Calu3 (cell line): ENCODE measurements at regions not wholly inside any gene's neighbourhood (a gene's known extent, or its start where the extent isn't known, plus 50 kb on each side); places are given as distances from the start of the nearest gene placed in this dataset.
A peak's percentile ranks its signal among the peaks of the same experiment; 100 is the strongest.

Source experiments
- BruUV-seq: library from RNA; stranded (reverse); fragments of 400-500 nt; replicated peaks from 2 replicates; lab custom pipeline; 2021; lab: Mats Ljungman, UMichigan
- CTCF ChIA-PET: fragments of 300-600 bp; sonication (Branson Sonifier 250); formaldehyde crosslinking; loops from one replicate; lab custom pipeline; 2022; ENCODE audit warnings: antibody characterized with exemption; lab: Charles Lee
- DNase-seq: peaks from one replicate; pipeline ENCODE4 v3.0.0; 2022
- H3K27ac Mint-ChIP-seq: one replicate; pipeline ENCODE4 v1.8.0; 2022; ENCODE audit warnings: mixed read lengths; ENCODE audit not compliant: unreplicated experiment
- H3K27me3 Mint-ChIP-seq: one replicate; pipeline ENCODE4 v1.8.0; 2022; ENCODE audit warnings: mixed read lengths; ENCODE audit not compliant: unreplicated experiment
- H3K36me3 Mint-ChIP-seq: one replicate; pipeline ENCODE4 v1.8.0; 2022; ENCODE audit warnings: mild to moderate bottlenecking, moderate library complexity, mixed read lengths; ENCODE audit not compliant: insufficient read depth, unreplicated experiment
- H3K4me1 Mint-ChIP-seq: one replicate; pipeline ENCODE4 v1.8.0; 2022; ENCODE audit warnings: mild to moderate bottlenecking, low read depth, mixed read lengths; ENCODE audit not compliant: unreplicated experiment
- H3K4me3 Mint-ChIP-seq: one replicate; pipeline ENCODE4 v1.8.0; 2022; ENCODE audit warnings: mild to moderate bottlenecking, low read depth, moderate library complexity, mixed read lengths; ENCODE audit not compliant: unreplicated experiment
- H3K9me3 Mint-ChIP-seq: one replicate; pipeline ENCODE4 v1.8.0; 2022; ENCODE audit warnings: low read depth, mixed read lengths; ENCODE audit not compliant: unreplicated experiment
- CTCF ChIP-seq: fragments of 200-600 bp; IDR thresholded peaks from one replicate; pipeline ENCODE4 v1.8.0; 2022; ENCODE audit warnings: antibody characterized with exemption; ENCODE audit not compliant: unreplicated experiment
- intact Hi-C: fragments of 100-400 bp; cut with micrococcal nuclease; formaldehyde crosslinking; loops from one replicate; pipeline ENCODE4 v1.10.0; 2022; ENCODE audit not compliant: unreplicated experiment

- intact Hi-C loops, result no loop called here
- BruUV-seq, result no TSS peak
- Mint-ChIP-seq H3K36me3 (no peaks in the 10 kb centered on the region), H3K4me1 (peaks cover 34% of the 10 kb centered on the region), H3K9me3 (no peaks in the 10 kb centered on the region), H3K4me3 (no peak overlapping the region), H3K27me3 (no peaks in the 10 kb centered on the region), H3K27ac (peak overlapping the region; percentile 27)
- no peak for TF ChIP-seq CTCF
- CTCF ChIA-PET, result interaction anchor here (0.7 kb wide), 1 partner anchor 44 kb away, joined by 3 read pairs; no protein-coding TSS in a partner anchor
- DNase-seq, result no peak
Observed at GRCh38 chr4:23369331-23369730, 520.5 kb downstream of the PPARGC1A start.

- intact Hi-C loops, result no loop called here
- H3K9me3 Mint-ChIP-seq, result no peaks in the 10 kb centered on the region
- H3K4me1 Mint-ChIP-seq, result peaks cover 23% of the 10 kb centered on the region
- H3K27ac Mint-ChIP-seq, result no peak overlapping the region
- H3K4me3 Mint-ChIP-seq, result no peak overlapping the region
- peak; percentile 17 for TF ChIP-seq CTCF
- no TSS peak for BruUV-seq
- no peaks in the 10 kb centered on the region for H3K36me3 Mint-ChIP-seq
- H3K27me3 Mint-ChIP-seq, result no peaks in the 10 kb centered on the region
- peak; percentile 48 for DNase-seq
- CTCF ChIA-PET, result interaction anchor here (1.0 to 1.1 kb wide), 2 partner anchors 246 to 471 kb away, joined by 3 to 4 read pairs; no protein-coding TSS in a partner anchor
Observed at GRCh38 chr4:23368081-23368697, 521.7 kb downstream of the PPARGC1A start.

GRCh38 chr4:23366557-23366906 lies 523.3 kb downstream of the PPARGC1A start:
- intact Hi-C loops, result no loop called here
- peaks cover 12% of the 10 kb centered on the region for H3K4me1 Mint-ChIP-seq
- no peaks in the 10 kb centered on the region for H3K9me3 Mint-ChIP-seq
- no peak for TF ChIP-seq CTCF
- H3K27me3 Mint-ChIP-seq, result no peaks in the 10 kb centered on the region
- no peak for DNase-seq
- H3K36me3 Mint-ChIP-seq, result no peaks in the 10 kb centered on the region
- no peak overlapping the region for H3K4me3 Mint-ChIP-seq
- H3K27ac Mint-ChIP-seq, result no peak overlapping the region
- CTCF ChIA-PET, result no interaction called here
- BruUV-seq, result no TSS peak

GRCh38 chr4:23365871-23366556 lies 523.8 kb downstream of the PPARGC1A start:
- H3K4me3 Mint-ChIP-seq, result no peak overlapping the region

More at GRCh38 chr4:23365871-23366556, 523.8 kb downstream of the PPARGC1A start:
- Mint-ChIP-seq H3K9me3 (no peaks in the 10 kb centered on the region), H3K27me3 (no peaks in the 10 kb centered on the region), H3K36me3 (no peaks in the 10 kb centered on the region), H3K4me1 (peaks cover 9% of the 10 kb centered on the region), H3K27ac (no peak overlapping the region)
- intact Hi-C loops, result no loop called here
- BruUV-seq, result no TSS peak
- TF ChIP-seq CTCF, result no peak
- DNase-seq, result no peak
- CTCF ChIA-PET, result no interaction called here
